ENCODE measurements at regions not wholly inside any gene's neighbourhood (a gene's known extent, or its start where the extent isn't known, plus 50 kb on each side); places are given as distances from the start of the nearest gene placed in this dataset.

DNA sequence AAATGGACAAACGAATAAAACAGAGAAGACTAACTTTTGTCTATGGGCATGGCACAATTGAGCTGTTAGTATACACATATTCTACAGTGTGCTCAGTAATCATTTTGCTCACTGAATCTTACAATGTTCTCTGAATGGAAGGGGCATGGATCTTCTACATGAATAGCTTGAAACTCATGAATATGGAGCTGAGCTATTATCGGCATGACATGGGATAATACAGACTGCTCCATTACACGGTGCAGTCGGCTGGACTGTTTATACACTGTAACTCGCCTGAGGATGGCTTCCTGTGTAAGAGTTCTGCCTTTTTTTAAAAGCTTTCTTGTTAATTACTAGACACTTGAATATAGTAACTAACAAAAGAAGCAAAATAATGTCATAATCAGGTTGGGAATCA is 368.5 kb upstream of the MAD2L1 start:
- TF ChIP-seq, protein P1, sequence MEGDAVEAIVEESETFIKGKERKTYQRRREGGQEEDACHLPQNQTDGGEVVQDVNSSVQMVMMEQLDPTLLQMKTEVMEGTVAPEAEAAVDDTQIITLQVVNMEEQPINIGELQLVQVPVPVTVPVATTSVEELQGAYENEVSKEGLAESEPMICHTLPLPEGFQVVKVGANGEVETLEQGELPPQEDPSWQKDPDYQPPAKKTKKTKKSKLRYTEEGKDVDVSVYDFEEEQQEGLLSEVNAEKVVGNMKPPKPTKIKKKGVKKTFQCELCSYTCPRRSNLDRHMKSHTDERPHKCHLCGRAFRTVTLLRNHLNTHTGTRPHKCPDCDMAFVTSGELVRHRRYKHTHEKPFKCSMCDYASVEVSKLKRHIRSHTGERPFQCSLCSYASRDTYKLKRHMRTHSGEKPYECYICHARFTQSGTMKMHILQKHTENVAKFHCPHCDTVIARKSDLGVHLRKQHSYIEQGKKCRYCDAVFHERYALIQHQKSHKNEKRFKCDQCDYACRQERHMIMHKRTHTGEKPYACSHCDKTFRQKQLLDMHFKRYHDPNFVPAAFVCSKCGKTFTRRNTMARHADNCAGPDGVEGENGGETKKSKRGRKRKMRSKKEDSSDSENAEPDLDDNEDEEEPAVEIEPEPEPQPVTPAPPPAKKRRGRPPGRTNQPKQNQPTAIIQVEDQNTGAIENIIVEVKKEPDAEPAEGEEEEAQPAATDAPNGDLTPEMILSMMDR (IDR thresholded peaks at IDR 0.05) = no peak
- no peak for TF ChIP-seq POLR2A (IDR thresholded peaks at IDR 0.05)
